ENCODE measurements at regions not wholly inside any gene's neighbourhood (a gene's known extent, or its start where the extent isn't known, plus 50 kb on each side); places are given as distances from the start of the nearest gene placed in this dataset.

- in situ Hi-C loops (cut with MboI; ENCODE audit: low sequenced_read_pairs) (no loop called here), dilution Hi-C loops (cut with HindIII; ENCODE audit: low sequenced_read_pairs, unreplicated experiment) (no loop called here), intact Hi-C loops (cut with micrococcal nuclease) (no loop called here)
- Histone ChIP-seq H4K20me1 (ENCODE audit: insufficient read depth, low read length) (no peaks in the 10 kb centered on the region), H2AK5ac (ENCODE audit: low read depth, low read length) (no peak overlapping the region), H3K4me2 (ENCODE audit: low read depth, low read length) (no peak overlapping the region), H4K91ac (ENCODE audit: insufficient read depth, low read depth, low read length) (no peak overlapping the region), H3K36me3 (ENCODE audit: control insufficient read depth, insufficient read depth, low read length) (no peaks in the 10 kb centered on the region), H2BK120ac (ENCODE audit: low read depth, low read length) (no peak overlapping the region), H3K9me1 (ENCODE audit: insufficient read depth, low read length) (no peaks in the 10 kb centered on the region), H2BK15ac (ENCODE audit: low read depth, low read length) (no peak overlapping the region), H2AFZ (replicated peaks; ENCODE audit: low read length, poor library complexity) (no peak overlapping the region), H2AK9ac (replicated peaks; ENCODE audit: low read depth, low read length, poor library complexity) (no peak overlapping the region), H3K18ac (ENCODE audit: low read depth, low read length) (no peak overlapping the region), H3K4me3 (ENCODE audit: insufficient read depth, low read depth, low read length) (no peak overlapping the region), H3K23ac (ENCODE audit: low read depth, low read length) (no peak overlapping the region), H4K8ac (ENCODE audit: low read depth in 2 of 2, low read length in 2 of 2) (no peak overlapping the region), H3K79me1 (ENCODE audit: low read depth in 1 of 2, low read length in 2 of 2) (no peaks in the 10 kb centered on the region), H2BK5ac (ENCODE audit: low read depth, low read length, poor library complexity, severe bottlenecking) (no peak overlapping the region), H2BK20ac (ENCODE audit: low read depth, low read length) (no peak overlapping the region), H3K56ac (ENCODE audit: extremely low read depth, insufficient read depth, low read length) (no peak overlapping the region), H3K9me3 (ENCODE audit: control insufficient read depth, insufficient read depth, low read length) (0 out of 2 replicates have a peak, but pooled peaks cover 2% of the 10 kb centered on the region), H4K5ac (ENCODE audit: low read depth, low read length) (no peak overlapping the region), H3K14ac (replicated peaks; ENCODE audit: low read depth, low read length) (no peak overlapping the region), H3K4me1 (ENCODE audit: control insufficient read depth, insufficient read depth, low read length) (no peaks in the 10 kb centered on the region), H3K9ac (ENCODE audit: low read depth, low read length) (no peak overlapping the region), H3K27ac (ENCODE audit: insufficient read depth, low read length) (no peak overlapping the region), H3K27me3 (ENCODE audit: control insufficient read depth, insufficient read depth, low read length) (no peaks in the 10 kb centered on the region), H3K4ac (ENCODE audit: low read depth, low read length) (no peak overlapping the region)
- DNase-seq (no peak), ATAC-seq (ENCODE audit: low read depth) (no peak)
- BruUV-seq (replicated peaks) = no TSS peak
- CTCF ChIA-PET = no interaction called here
- WGBS, 2 experiments (ENCODE audit: extremely low coverage in 2 of 2, insufficient read length in 1 of 2) = no CpG with 5 or more reads among the region's 2 CpGs
- TF ChIP-seq ELK1 (IDR thresholded peaks at IDR 0.05; ENCODE audit: borderline replicate concordance, low read depth, low read length) (no peak), CEBPB (IDR thresholded peaks at IDR 0.05; ENCODE audit: low read depth, low read length) (no peak), RCOR1 (IDR thresholded peaks at IDR 0.05; ENCODE audit: insufficient replicate concordance, low read length) (no peak), NFE2L2 (IDR thresholded peaks at IDR 0.05; ENCODE audit: low read depth, low read length) (no peak), RAD21 (IDR thresholded peaks at IDR 0.05; ENCODE audit: low read length) (no peak), MXI1 (IDR thresholded peaks at IDR 0.05; ENCODE audit: borderline replicate concordance, low read depth, low read length) (no peak), FOS (IDR thresholded peaks at IDR 0.05; ENCODE audit: low read depth, low read length) (no peak), RFX5 (IDR thresholded peaks at IDR 0.05; ENCODE audit: low read depth, low read length) (no peak), MAZ (IDR thresholded peaks at IDR 0.05; ENCODE audit: borderline replicate concordance, low read depth, low read length) (no peak), BHLHE40 (IDR thresholded peaks at IDR 0.05; ENCODE audit: low read depth, low read length) (no peak), CTCF (conservative IDR thresholded peaks at IDR 0.05; ENCODE audit: low read depth, low read length) (no peak), CHD1 (IDR thresholded peaks at IDR 0.05; ENCODE audit: low read depth, low read length) (no peak), SMC3 (IDR thresholded peaks at IDR 0.05; ENCODE audit: low read depth, low read length) (no peak), USF2 (IDR thresholded peaks at IDR 0.05; ENCODE audit: low read depth, low read length) (no peak), POLR2A (IDR thresholded peaks at IDR 0.05; ENCODE audit: low read depth, low read length) (no peak)
- POLR2A ChIA-PET (ENCODE audit: unreplicated experiment) = no interaction called here
Measured at GRCh38 chr16:55088098-55088497, 157.4 kb downstream of the IRX5 start.

Measured in IMR-90 (cell line).